ENCODE measurements at regions not wholly inside any gene's neighbourhood (a gene's known extent, or its start where the extent isn't known, plus 50 kb on each side); places are given as distances from the start of the nearest gene placed in this dataset.
"Not testable (repeated sequence)": the region's sequence is repeated elsewhere in the genome, so short reads cannot be mapped to it uniquely, and the experiment has no call there.

DNA sequence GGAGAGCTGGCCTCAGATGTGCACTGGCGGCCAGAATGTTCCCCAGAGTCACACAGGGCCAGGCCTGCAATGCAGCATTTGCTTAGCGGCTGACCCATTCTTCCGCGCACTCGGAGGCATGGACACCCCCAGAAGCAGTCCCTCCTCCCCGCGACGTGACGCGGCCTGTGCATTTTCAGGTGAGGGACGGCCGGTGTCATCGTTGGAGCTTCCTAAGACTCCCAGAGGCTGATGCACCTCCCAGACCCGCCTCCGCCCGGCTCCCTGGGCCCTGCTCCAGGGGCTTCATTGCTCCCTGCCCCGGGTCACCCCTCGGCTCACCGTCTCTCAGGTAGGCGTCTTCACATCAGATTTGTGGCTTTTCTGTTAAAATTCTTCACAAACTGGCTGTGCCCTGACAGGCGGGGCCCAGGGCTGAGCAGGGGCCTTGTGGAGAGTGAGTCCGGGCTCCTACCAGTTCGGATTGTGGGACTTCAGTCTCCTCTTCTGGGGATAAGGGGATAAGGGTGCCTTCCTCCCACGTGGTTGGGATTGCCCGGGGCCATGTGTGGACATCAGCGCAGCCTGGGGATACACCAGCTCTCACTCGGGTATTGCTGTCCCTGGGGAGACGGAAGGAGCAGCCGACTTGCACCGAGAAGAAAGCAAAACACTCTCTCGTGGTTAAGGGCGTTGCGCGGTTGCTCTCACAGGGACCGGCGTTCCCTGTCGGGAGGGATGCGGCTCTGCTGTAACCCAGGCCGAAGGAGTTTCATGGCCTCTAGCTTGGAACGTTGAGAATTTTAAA is 249.1 kb downstream of the ADGRD1 start:
- H3K27ac ChIP-seq = no peak overlapping the region
- H3K4me3 ChIP-seq = no peak overlapping the region
- H3K36me3 ChIP-seq = no peaks in the 10 kb centered on the region
- TF ChIP-seq, protein P1, sequence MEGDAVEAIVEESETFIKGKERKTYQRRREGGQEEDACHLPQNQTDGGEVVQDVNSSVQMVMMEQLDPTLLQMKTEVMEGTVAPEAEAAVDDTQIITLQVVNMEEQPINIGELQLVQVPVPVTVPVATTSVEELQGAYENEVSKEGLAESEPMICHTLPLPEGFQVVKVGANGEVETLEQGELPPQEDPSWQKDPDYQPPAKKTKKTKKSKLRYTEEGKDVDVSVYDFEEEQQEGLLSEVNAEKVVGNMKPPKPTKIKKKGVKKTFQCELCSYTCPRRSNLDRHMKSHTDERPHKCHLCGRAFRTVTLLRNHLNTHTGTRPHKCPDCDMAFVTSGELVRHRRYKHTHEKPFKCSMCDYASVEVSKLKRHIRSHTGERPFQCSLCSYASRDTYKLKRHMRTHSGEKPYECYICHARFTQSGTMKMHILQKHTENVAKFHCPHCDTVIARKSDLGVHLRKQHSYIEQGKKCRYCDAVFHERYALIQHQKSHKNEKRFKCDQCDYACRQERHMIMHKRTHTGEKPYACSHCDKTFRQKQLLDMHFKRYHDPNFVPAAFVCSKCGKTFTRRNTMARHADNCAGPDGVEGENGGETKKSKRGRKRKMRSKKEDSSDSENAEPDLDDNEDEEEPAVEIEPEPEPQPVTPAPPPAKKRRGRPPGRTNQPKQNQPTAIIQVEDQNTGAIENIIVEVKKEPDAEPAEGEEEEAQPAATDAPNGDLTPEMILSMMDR (IDR thresholded peaks at IDR 0.05) = no peak
- TF ChIP-seq EZH2phosphoT487 (IDR thresholded peaks at IDR 0.05) (no peak), EZH2 (IDR thresholded peaks at IDR 0.05) (no peak)
- no peaks in the 10 kb centered on the region for H3F3A ChIP-seq (ENCODE audit: low read depth)
- no peak for DNase-seq (ENCODE audit: low spot score)
- H3K9ac ChIP-seq = no peak overlapping the region
- no peaks in the 10 kb centered on the region for H3K4me1 Mint-ChIP-seq
- H3K9me3 Mint-ChIP-seq = no peaks in the 10 kb centered on the region
- no peak overlapping the region for H3K4me2 ChIP-seq
- H3K4me1 ChIP-seq = no peaks in the 10 kb centered on the region
- no peaks in the 10 kb centered on the region for H3K27me3 ChIP-seq
- H3K36me3 Mint-ChIP-seq = no peaks in the 10 kb centered on the region
- no peaks in the 10 kb centered on the region for H4K20me1 ChIP-seq (ENCODE audit: low read depth)
- H3K79me2 ChIP-seq (ENCODE audit: low read depth) = no peaks in the 10 kb centered on the region
- H3K27ac Mint-ChIP-seq = no peak overlapping the region
- H3K4me3 Mint-ChIP-seq = no peak overlapping the region
- H3K9me3 ChIP-seq (ENCODE audit: low read depth) = no peaks in the 10 kb centered on the region
- H3K27me3 Mint-ChIP-seq (ENCODE audit: insufficient read depth, low read depth) = peaks cover 6% of the 10 kb centered on the region
- H2AFZ ChIP-seq (replicated peaks) = no peak overlapping the region

DNA sequence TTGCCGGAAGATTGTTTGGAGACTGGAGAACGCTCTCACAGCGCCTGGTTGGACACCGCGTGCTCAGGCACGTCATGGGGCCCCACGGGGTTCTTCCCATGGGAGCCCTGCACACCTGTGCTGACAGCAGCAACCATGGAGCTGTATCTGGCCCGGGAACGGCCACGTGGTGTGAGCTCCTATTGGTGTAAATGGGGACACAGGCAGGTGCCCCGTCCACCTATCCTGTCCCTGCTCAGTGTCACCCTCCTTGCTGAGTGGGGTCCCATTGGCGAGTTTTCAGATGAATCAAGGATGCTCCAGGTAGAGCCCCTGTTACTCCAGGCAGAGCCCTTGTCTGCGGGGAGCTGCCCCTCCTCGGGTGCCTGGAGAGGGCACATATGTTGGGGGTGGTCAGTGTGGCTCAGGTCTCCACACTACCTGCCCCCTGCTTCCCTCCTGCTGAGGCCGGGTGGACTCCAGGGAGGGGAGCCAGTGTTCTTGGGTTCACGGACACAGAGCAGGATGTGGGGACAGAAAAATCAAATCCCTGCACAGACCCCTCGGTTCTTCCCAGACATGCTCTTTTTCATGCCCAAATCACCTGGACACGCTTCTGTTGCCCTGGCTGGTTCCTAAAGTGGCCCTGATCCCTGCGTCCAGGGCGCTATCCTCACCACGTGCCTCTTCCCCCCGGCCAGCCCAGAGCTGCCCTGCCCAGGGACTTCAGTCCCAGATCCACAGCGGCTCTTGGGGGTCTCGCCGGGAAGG is 250.1 kb downstream of the ADGRD1 start:
- Histone ChIP-seq H3K36me3 (no peaks in the 10 kb centered on the region), H3F3A (ENCODE audit: low read depth) (no peaks in the 10 kb centered on the region), H3K79me2 (ENCODE audit: low read depth) (no peaks in the 10 kb centered on the region), H3K9ac (no peak overlapping the region), H2AFZ (replicated peaks) (no peak overlapping the region), H3K27me3 (no peaks in the 10 kb centered on the region), H3K9me3 (ENCODE audit: low read depth) (no peaks in the 10 kb centered on the region), H4K20me1 (ENCODE audit: low read depth) (no peaks in the 10 kb centered on the region), H3K4me3 (no peak overlapping the region), H3K27ac (no peak overlapping the region), H3K4me2 (no peak overlapping the region), H3K4me1 (no peaks in the 10 kb centered on the region)
- H3K4me3 Mint-ChIP-seq = no peak overlapping the region
- peaks cover 6% of the 10 kb centered on the region for H3K27me3 Mint-ChIP-seq (ENCODE audit: insufficient read depth, low read depth)
- no peaks in the 10 kb centered on the region for H3K36me3 Mint-ChIP-seq
- no peaks in the 10 kb centered on the region for H3K9me3 Mint-ChIP-seq
- TF ChIP-seq EZH2 (IDR thresholded peaks at IDR 0.05) = no peak
- TF ChIP-seq, protein P1 (IDR thresholded peaks at IDR 0.05) = no peak
- no peak for TF ChIP-seq EZH2phosphoT487 (IDR thresholded peaks at IDR 0.05)
- no peak overlapping the region for H3K27ac Mint-ChIP-seq
- no peaks in the 10 kb centered on the region for H3K4me1 Mint-ChIP-seq
- no peak for DNase-seq (ENCODE audit: low spot score)

DNA sequence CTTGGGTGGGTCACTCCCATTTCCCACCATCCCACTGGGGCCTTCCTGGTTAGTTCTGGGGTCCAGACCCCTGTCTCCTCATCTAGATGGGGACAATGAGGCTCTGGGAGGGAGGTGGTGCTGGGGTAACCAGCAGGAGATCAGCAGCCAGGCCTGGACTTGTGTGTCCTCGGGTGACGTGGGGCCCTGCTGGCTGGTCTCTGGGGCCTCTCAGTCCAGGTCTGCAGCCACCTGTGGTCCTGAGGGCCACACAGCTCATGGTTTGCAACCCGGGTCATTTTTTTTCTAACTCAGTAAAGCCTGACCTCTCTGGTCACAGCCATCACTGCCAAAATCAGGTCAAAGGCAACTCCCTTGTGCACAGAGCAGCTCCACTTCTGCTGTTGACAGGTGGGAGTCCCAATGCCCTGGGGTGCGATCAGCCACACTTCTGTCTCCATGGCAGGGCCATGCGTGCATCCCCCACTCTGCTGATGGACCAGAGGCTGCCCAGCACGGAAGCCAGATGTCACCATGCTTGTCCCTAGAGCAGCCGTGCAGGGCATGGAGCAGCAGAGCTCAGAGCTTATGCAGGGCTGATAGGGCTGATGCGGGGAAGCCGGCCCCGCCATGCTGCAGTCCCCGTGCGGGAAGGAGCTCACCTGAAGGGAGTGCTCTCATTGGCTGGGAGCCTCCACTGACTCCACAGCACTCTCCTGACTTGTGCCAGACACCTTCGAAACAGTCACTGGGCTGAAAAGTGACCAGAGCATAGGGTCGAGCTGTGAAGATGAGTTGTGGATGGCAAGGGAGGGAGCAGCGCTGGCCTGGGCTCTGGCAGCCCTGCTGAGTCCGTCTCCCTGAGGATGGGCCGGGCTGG is 250.9 kb downstream of the ADGRD1 start:
- Mint-ChIP-seq H3K27ac (no peak overlapping the region), H3K9me3 (no peaks in the 10 kb centered on the region), H3K27me3 (ENCODE audit: insufficient read depth, low read depth) (peaks cover 6% of the 10 kb centered on the region), H3K36me3 (no peaks in the 10 kb centered on the region), H3K4me1 (no peaks in the 10 kb centered on the region), H3K4me3 (no peak overlapping the region)
- Histone ChIP-seq H3K79me2 (ENCODE audit: low read depth) (no peaks in the 10 kb centered on the region), H3K9ac (no peak overlapping the region), H3K9me3 (ENCODE audit: low read depth) (no peaks in the 10 kb centered on the region), H3K4me1 (no peaks in the 10 kb centered on the region), H3K36me3 (no peaks in the 10 kb centered on the region), H3K27ac (no peak overlapping the region), H3K4me3 (no peak overlapping the region), H3F3A (ENCODE audit: low read depth) (no peaks in the 10 kb centered on the region), H4K20me1 (ENCODE audit: low read depth) (no peaks in the 10 kb centered on the region), H2AFZ (replicated peaks) (no peak overlapping the region), H3K4me2 (no peak overlapping the region), H3K27me3 (no peaks in the 10 kb centered on the region)
- DNase-seq (ENCODE audit: low spot score) = no peak
- no peak for TF ChIP-seq EZH2phosphoT487 (IDR thresholded peaks at IDR 0.05)
- TF ChIP-seq, protein P1 (IDR thresholded peaks at IDR 0.05) = no peak
- no peak for TF ChIP-seq EZH2 (IDR thresholded peaks at IDR 0.05)

DNA sequence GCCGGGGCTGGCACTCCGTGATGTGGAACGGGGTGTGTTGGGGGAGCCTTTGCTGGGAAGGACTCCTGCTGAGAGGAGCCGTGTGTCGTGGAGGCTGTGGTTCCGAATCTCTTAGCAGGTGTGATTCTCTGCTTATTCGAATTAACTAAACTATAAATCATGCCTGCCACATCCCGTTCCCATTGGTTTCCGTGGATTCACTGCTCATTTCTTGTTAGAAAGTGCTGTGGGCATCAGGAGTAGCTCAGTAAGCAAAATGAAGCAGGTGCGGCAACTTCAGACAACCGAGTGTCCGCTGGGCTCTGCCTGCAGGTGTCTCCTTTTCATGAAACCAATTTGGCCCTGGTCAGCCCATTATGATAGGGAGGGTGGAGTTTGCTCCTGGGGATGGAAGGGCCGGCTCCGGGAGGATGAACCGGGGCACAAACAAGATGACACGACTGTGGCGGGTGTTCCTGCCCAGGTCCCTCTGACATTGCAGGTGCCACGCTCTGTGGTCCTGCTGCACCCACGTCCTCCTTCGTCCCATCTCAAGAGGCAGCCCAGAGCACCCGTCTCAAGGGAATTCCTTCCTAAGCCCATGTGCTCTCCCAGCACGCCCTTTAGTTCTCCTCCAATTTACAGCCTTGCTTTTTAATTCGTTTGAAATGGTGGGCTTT is 251.7 kb downstream of the ADGRD1 start:
- not testable (repeated sequence) for H3K36me3 Mint-ChIP-seq, H3K4me3 Mint-ChIP-seq

More for the DNA sequence above, 251.7 kb downstream of the ADGRD1 start:
- H3K4me3 ChIP-seq; H2AFZ ChIP-seq (replicated peaks); H4K20me1 ChIP-seq (ENCODE audit: low read depth); DNase-seq (ENCODE audit: low spot score); H3K9me3 ChIP-seq (ENCODE audit: low read depth); H3K27ac ChIP-seq; H3K9ac ChIP-seq; H3K27me3 ChIP-seq; H3K79me2 ChIP-seq (ENCODE audit: low read depth); H3K4me1 ChIP-seq; H3K27ac Mint-ChIP-seq; H3K4me1 Mint-ChIP-seq; H3K9me3 Mint-ChIP-seq; H3K36me3 ChIP-seq; H3K27me3 Mint-ChIP-seq (ENCODE audit: insufficient read depth, low read depth); H3K4me2 ChIP-seq; H3F3A ChIP-seq (ENCODE audit: low read depth): not testable (repeated sequence)
